ENCODE measurements at regions not wholly inside any gene's neighbourhood (a gene's known extent, or its start where the extent isn't known, plus 50 kb on each side); places are given as distances from the start of the nearest gene placed in this dataset.

DNA sequence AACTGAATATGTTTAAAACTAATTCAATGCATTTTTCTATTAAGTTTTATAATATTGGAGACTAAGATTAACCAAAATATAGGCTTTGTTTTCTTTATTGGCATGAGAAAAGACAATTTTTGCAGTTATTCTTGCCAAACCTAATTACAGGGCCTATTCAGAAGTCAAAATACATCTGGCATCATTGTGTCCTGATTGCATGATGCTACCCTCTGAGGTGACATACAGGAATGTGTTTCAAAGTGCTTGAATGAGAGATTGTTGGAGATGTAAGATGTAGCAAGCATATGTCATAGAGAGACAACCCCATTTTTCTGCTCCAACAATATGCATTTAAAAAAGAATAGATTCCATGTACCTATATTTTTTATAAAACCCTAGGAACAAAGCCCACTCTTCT, 1036.4 kb downstream of the PCDH18 start:
- no peaks in the 10 kb centered on the region for H3K9me2 ChIP-seq (replicated peaks; ENCODE audit: insufficient read depth, low read length)
- H3K27ac ChIP-seq (ENCODE audit: low read depth, low read length) = no peak overlapping the region
- H3K9ac ChIP-seq (ENCODE audit: low read length) = no peak overlapping the region
- H3K79me2 ChIP-seq (ENCODE audit: insufficient read depth, low read length) = no peaks in the 10 kb centered on the region
- H4K20me1 ChIP-seq (ENCODE audit: low read depth, low read length) = no peaks in the 10 kb centered on the region
- no peaks in the 10 kb centered on the region for H3K36me3 ChIP-seq (ENCODE audit: low read length)
- H3K4me2 ChIP-seq (ENCODE audit: low read depth, low read length, poor library complexity, severe bottlenecking) = no peak overlapping the region
- no peak overlapping the region for H3K4me3 ChIP-seq (ENCODE audit: insufficient read depth, low read length, poor library complexity, severe bottlenecking)
- no peaks in the 10 kb centered on the region for H3K9me3 ChIP-seq (ENCODE audit: insufficient read depth, low read length)
- TF ChIP-seq, protein P1, sequence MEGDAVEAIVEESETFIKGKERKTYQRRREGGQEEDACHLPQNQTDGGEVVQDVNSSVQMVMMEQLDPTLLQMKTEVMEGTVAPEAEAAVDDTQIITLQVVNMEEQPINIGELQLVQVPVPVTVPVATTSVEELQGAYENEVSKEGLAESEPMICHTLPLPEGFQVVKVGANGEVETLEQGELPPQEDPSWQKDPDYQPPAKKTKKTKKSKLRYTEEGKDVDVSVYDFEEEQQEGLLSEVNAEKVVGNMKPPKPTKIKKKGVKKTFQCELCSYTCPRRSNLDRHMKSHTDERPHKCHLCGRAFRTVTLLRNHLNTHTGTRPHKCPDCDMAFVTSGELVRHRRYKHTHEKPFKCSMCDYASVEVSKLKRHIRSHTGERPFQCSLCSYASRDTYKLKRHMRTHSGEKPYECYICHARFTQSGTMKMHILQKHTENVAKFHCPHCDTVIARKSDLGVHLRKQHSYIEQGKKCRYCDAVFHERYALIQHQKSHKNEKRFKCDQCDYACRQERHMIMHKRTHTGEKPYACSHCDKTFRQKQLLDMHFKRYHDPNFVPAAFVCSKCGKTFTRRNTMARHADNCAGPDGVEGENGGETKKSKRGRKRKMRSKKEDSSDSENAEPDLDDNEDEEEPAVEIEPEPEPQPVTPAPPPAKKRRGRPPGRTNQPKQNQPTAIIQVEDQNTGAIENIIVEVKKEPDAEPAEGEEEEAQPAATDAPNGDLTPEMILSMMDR (IDR thresholded peaks at IDR 0.05; ENCODE audit: insufficient read depth, low read length, poor library complexity, severe bottlenecking) = no peak
- no peak for TF ChIP-seq EZH2phosphoT487 (conservative IDR thresholded peaks at IDR 0.05; ENCODE audit: low read length)
- no peak overlapping the region for H2AFZ ChIP-seq (ENCODE audit: low read depth, low read length, severe bottlenecking)
- H3F3A ChIP-seq (ENCODE audit: insufficient read depth) = no peaks in the 10 kb centered on the region
- H3K27me3 ChIP-seq (ENCODE audit: low read length) = no peaks in the 10 kb centered on the region

DNA sequence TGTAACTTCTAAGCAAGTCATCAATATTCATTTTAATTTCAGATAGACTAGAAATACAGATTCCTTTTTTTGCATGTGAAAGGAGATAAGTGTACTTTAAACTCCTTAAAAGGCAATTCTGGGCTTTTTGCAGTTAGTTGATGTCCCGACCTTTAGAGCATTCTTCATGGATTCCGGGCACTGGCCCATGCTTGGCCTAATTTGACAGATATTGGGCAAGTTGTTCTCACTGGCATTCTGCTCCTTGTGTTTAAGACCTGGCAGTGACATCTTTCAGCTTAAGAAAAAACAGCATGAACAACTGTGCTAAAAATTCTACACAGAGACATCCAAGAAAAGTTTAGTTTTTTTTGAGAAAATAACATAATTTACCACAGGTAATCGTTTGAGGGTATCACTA, 1037.2 kb downstream of the PCDH18 start:
- H3K4me3 ChIP-seq (ENCODE audit: insufficient read depth, low read length, poor library complexity, severe bottlenecking) = no peak overlapping the region
- no peak overlapping the region for H3K9ac ChIP-seq (ENCODE audit: low read length)
- H3K79me2 ChIP-seq (ENCODE audit: insufficient read depth, low read length) = no peaks in the 10 kb centered on the region
- no peak overlapping the region for H3K4me2 ChIP-seq (ENCODE audit: low read depth, low read length, poor library complexity, severe bottlenecking)
- no peak overlapping the region for H2AFZ ChIP-seq (ENCODE audit: low read depth, low read length, severe bottlenecking)
- no peaks in the 10 kb centered on the region for H3F3A ChIP-seq (ENCODE audit: insufficient read depth)
- TF ChIP-seq, protein P1 (IDR thresholded peaks at IDR 0.05; ENCODE audit: insufficient read depth, low read length, poor library complexity, severe bottlenecking) = no peak
- no peak for TF ChIP-seq EZH2phosphoT487 (conservative IDR thresholded peaks at IDR 0.05; ENCODE audit: low read length)
- no peak overlapping the region for H3K27ac ChIP-seq (ENCODE audit: low read depth, low read length)
- H3K9me3 ChIP-seq (ENCODE audit: insufficient read depth, low read length) = no peaks in the 10 kb centered on the region
- no peaks in the 10 kb centered on the region for H4K20me1 ChIP-seq (ENCODE audit: low read depth, low read length)
- no peaks in the 10 kb centered on the region for H3K36me3 ChIP-seq (ENCODE audit: low read length)
- H3K27me3 ChIP-seq (ENCODE audit: low read length) = no peaks in the 10 kb centered on the region
- H3K9me2 ChIP-seq (replicated peaks; ENCODE audit: insufficient read depth, low read length) = no peaks in the 10 kb centered on the region

DNA sequence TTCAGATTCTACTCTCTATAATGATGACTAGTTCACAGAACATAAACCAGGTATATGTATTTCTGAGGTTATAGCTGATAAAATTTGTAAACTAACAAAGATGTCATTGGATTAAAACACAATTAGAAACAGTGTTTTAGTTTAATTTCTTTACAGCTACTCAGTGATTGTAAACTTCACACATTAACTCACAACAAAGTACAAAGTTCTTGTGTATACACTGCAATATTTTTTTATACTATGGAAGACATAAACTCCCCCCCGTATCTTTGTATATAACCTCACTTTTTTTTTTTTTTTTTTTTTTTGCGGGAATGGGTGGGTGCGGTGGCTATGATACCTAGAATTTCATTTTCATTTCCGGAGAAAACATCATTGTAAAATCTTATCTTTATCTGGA, 1043.2 kb downstream of the PCDH18 start:
- H3K4me2 ChIP-seq (ENCODE audit: low read depth, low read length, poor library complexity, severe bottlenecking) = no peak overlapping the region
- no peaks in the 10 kb centered on the region for H3F3A ChIP-seq (ENCODE audit: insufficient read depth)
- no peaks in the 10 kb centered on the region for H3K79me2 ChIP-seq (ENCODE audit: insufficient read depth, low read length)
- H3K36me3 ChIP-seq (ENCODE audit: low read length) = no peaks in the 10 kb centered on the region
- no peak overlapping the region for H3K27ac ChIP-seq (ENCODE audit: low read depth, low read length)
- no peaks in the 10 kb centered on the region for H3K9me2 ChIP-seq (replicated peaks; ENCODE audit: insufficient read depth, low read length)
- no peak overlapping the region for H2AFZ ChIP-seq (ENCODE audit: low read depth, low read length, severe bottlenecking)
- H3K27me3 ChIP-seq (ENCODE audit: low read length) = no peaks in the 10 kb centered on the region
- no peaks in the 10 kb centered on the region for H4K20me1 ChIP-seq (ENCODE audit: low read depth, low read length)
- H3K9ac ChIP-seq (ENCODE audit: low read length) = no peak overlapping the region
- no peaks in the 10 kb centered on the region for H3K9me3 ChIP-seq (ENCODE audit: insufficient read depth, low read length)
- H3K4me3 ChIP-seq (ENCODE audit: insufficient read depth, low read length, poor library complexity, severe bottlenecking) = no peak overlapping the region
- no peak for TF ChIP-seq EZH2phosphoT487 (conservative IDR thresholded peaks at IDR 0.05; ENCODE audit: low read length)
- TF ChIP-seq, protein P1 (IDR thresholded peaks at IDR 0.05; ENCODE audit: insufficient read depth, low read length, poor library complexity, severe bottlenecking) = no peak

All from SU-DHL-6 (cell line).